A549 (cell line): ENCODE measurements at regions not wholly inside any gene's neighbourhood (a gene's known extent, or its start where the extent isn't known, plus 50 kb on each side); places are given as distances from the start of the nearest gene placed in this dataset.
A peak's percentile ranks its signal among the peaks of the same experiment; 100 is the strongest.

ENCODE experiments used
- ATAC-seq, 2 experiments: fragments of 200-7000 bp in 1 of 2; fragments of >200 bp in 1 of 2; cut with Nextera tagmentation in 1 of 2; cut with Tn5 transposase in 1 of 2; 3 replicates each; pipeline versions ENCODE4 v1.8.0 to v1.9.1; 2018 to 2020; ENCODE audit warnings: mild to moderate bottlenecking in 1 of 2, moderate library complexity in 1 of 2
- CTCF ChIA-PET: fragments of 300-600 bp; sonication (Branson Sonifier 250); formaldehyde crosslinking; extraction: SDS; loops from one replicate; lab custom pipeline; 2021; ENCODE audit warnings: antibody characterized with exemption, inconsistent platforms; lab: Yijun Ruan, JAX
- POLR2A ChIA-PET: fragments of 350-600 bp; formaldehyde crosslinking; extraction: SDS; loops from one replicate; lab custom pipeline; 2021; ENCODE audit warnings: antibody characterized with exemption, inconsistent platforms; lab: Yijun Ruan, JAX
- DNase-seq, 2 experiments: peaks; one replicate each; pipeline versions ENCODE4 v3.0.0 to v3.0.0-alpha.2; 2011 to 2016; ENCODE audit warnings: low read depth in 1 of 2, low spot score in 1 of 2
- FAIRE-seq: peaks from 2 replicates; lab custom pipeline; 2011; peaks lifted over from hg19 to GRCh38; lab: Jason Lieb, UNC
- H3K27ac ChIP-seq, 2 experiments: fragments of >200 bp; sonication (Bioruptor Twin); formaldehyde crosslinking; 3 replicates each; pipeline ENCODE4 v1.5.1; 2016 to 2017
- H3K4me1 ChIP-seq: fragments of >200 bp; sonication (Bioruptor Twin); formaldehyde crosslinking; 3 replicates; pipeline ENCODE4 v1.6.1; 2016
- H3K4me2 ChIP-seq: fragments of >200 bp; sonication (Bioruptor Twin); formaldehyde crosslinking; 3 replicates; pipeline ENCODE4 v1.6.1; 2016
- H3K4me3 ChIP-seq: fragments of >200 bp; sonication (Bioruptor Twin); formaldehyde crosslinking; 3 replicates; pipeline ENCODE4 v1.5.1; 2016
- H3K9me3 ChIP-seq: fragments of >200 bp; sonication (Bioruptor Twin); formaldehyde crosslinking; 3 replicates; pipeline ENCODE4 v1.6.1; 2016
- ATOH8 ChIP-seq: fragments of 250-450 bp; sonication (Bioruptor Pico); IDR thresholded peaks from 2 replicates; pipeline ENCODE4 v1.5.0; 2020; ENCODE audit warnings: low read depth, mild to moderate bottlenecking, moderate library complexity
- EHF ChIP-seq: fragments of 250-450 bp; sonication (Bioruptor Pico); IDR thresholded peaks from 2 replicates; pipeline ENCODE4 v1.5.0; 2020; ENCODE audit warnings: mild to moderate bottlenecking
- EHMT2 ChIP-seq: fragments of 200-600 bp; sonication (generic); IDR thresholded peaks from 2 replicates; pipeline ENCODE4 v1.6.1; 2016; ENCODE audit warnings: antibody characterized with exemption, low read depth, mild to moderate bottlenecking, moderate library complexity
- ESRRA ChIP-seq: fragments of 150-350 bp; IDR thresholded peaks from 2 replicates; pipeline ENCODE4 v1.6.1; 2014; ENCODE audit warnings: mild to moderate bottlenecking, low read length, borderline replicate concordance
- GATA3 ChIP-seq: IDR thresholded peaks from 2 replicates; pipeline ENCODE4 v1.6.1; 2012; ENCODE audit warnings: borderline replicate concordance
- HEYL ChIP-seq: fragments of 250-450 bp; sonication (Bioruptor Pico); IDR thresholded peaks from 2 replicates; pipeline ENCODE4 v1.8.0; 2021; ENCODE audit warnings: mild to moderate bottlenecking, moderate library complexity
- HMGXB4 ChIP-seq: fragments of 250-450 bp; sonication (Bioruptor Pico); IDR thresholded peaks from 2 replicates; pipeline ENCODE4 v1.5.0; 2021; ENCODE audit warnings: mild to moderate bottlenecking, moderate library complexity, borderline replicate concordance
- HOXA7 ChIP-seq: fragments of 250-450 bp; sonication (Bioruptor Pico); IDR thresholded peaks from 2 replicates; pipeline ENCODE4 v1.5.0; 2020; ENCODE audit warnings: mild to moderate bottlenecking, moderate library complexity
- HOXB13 ChIP-seq: fragments of 250-450 bp; sonication (Bioruptor Pico); IDR thresholded peaks from 2 replicates; pipeline ENCODE4 v1.5.0; 2020; ENCODE audit warnings: low read depth, mild to moderate bottlenecking, moderate library complexity
- HOXB5 ChIP-seq: fragments of 250-450 bp; sonication (Bioruptor Pico); IDR thresholded peaks from 2 replicates; pipeline ENCODE4 v1.5.0; 2020; ENCODE audit warnings: mild to moderate bottlenecking, moderate library complexity
- JUN ChIP-seq, 2 experiments: fragments of >200 bp; sonication (Bioruptor Twin); formaldehyde crosslinking; IDR thresholded peaks; 2 replicates in 1 of 2; 3 replicates in 1 of 2; pipeline ENCODE4 v1.6.1; 2016 to 2017
- KDM5A ChIP-seq: fragments of 200-600 bp; sonication (generic); IDR thresholded peaks from 2 replicates; pipeline ENCODE4 v1.6.1; 2016; ENCODE audit warnings: antibody characterized with exemption, mild to moderate bottlenecking
- MAZ ChIP-seq: fragments of 150-350 bp; IDR thresholded peaks from 2 replicates; pipeline ENCODE4 v1.6.1; 2014; ENCODE audit warnings: antibody characterized with exemption, low read depth, low read length, borderline replicate concordance
- MYC ChIP-seq: IDR thresholded peaks from 2 replicates; pipeline ENCODE4 v1.6.1; 2012; ENCODE audit warnings: mild to moderate bottlenecking, inconsistent platforms, low read length, improper control_type of control experiment, borderline replicate concordance
- NFE2L2 ChIP-seq: fragments of 150-350 bp; conservative IDR thresholded peaks from 2 replicates; pipeline ENCODE4 v1.6.1; 2014; ENCODE audit warnings: low read length
- NPAS2 ChIP-seq: fragments of 250-450 bp; sonication (Bioruptor Pico); IDR thresholded peaks from 2 replicates; pipeline ENCODE4 v1.8.0; 2022; ENCODE audit warnings: mild to moderate bottlenecking, moderate library complexity, borderline replicate concordance
- POLR2A ChIP-seq: IDR thresholded peaks from 2 replicates; pipeline ENCODE4 v1.6.1; 2012; ENCODE audit warnings: mild to moderate bottlenecking, low read length
- POLR2AphosphoS2 ChIP-seq: conservative IDR thresholded peaks from 2 replicates; pipeline ENCODE4 v1.6.1; 2012; ENCODE audit warnings: low read length, improper control_type of control experiment, inconsistent platforms
- RAD21 ChIP-seq, 2 experiments: fragments of >200 bp in 1 of 2; sonication (Bioruptor Twin) in 1 of 2; formaldehyde crosslinking in 1 of 2; IDR thresholded peaks in 1 of 2; conservative IDR thresholded peaks in 1 of 2; 2 replicates in 1 of 2; 3 replicates in 1 of 2; pipeline ENCODE4 v1.6.1; 2012 to 2018; ENCODE audit warnings: inconsistent platforms in 1 of 2
- RARB ChIP-seq: fragments of 250-450 bp; sonication (Bioruptor Pico); IDR thresholded peaks from 2 replicates; pipeline ENCODE4 v1.8.0; 2021; ENCODE audit warnings: mild to moderate bottlenecking, moderate library complexity
- REST ChIP-seq: fragments of 200-600 bp; sonication (generic); IDR thresholded peaks from 2 replicates; pipeline ENCODE4 v1.6.1; 2016; ENCODE audit warnings: antibody characterized with exemption, mild to moderate bottlenecking, moderate library complexity
- SREBF2 ChIP-seq: fragments of 450-650 bp; IDR thresholded peaks from 2 replicates; pipeline ENCODE4 v1.6.1; 2014; ENCODE audit warnings: mild to moderate bottlenecking, moderate library complexity
- TFCP2L1 ChIP-seq: fragments of 250-450 bp; sonication (Bioruptor Pico); IDR thresholded peaks from 2 replicates; pipeline ENCODE4 v1.5.0; 2021; ENCODE audit warnings: mild to moderate bottlenecking
- ZFP36 ChIP-seq: fragments of 450-650 bp; IDR thresholded peaks from 2 replicates; pipeline ENCODE4 v1.6.1; 2014; ENCODE audit warnings: borderline replicate concordance; ENCODE audit not compliant: partially characterized antibody
- ZSCAN20 ChIP-seq: fragments of 250-450 bp; sonication (Bioruptor Pico); IDR thresholded peaks from 2 replicates; pipeline ENCODE4 v1.8.0; 2022; ENCODE audit warnings: mild to moderate bottlenecking, moderate library complexity
- WGBS: methylation state at CpG from one replicate; pipeline ENCODE4 v1.1.6; 2017; ENCODE audit errors: missing lambda C conversion rate; 5-methylcytosine and 5-hydroxymethylcytosine counted together
- TF ChIP-seq, protein P1 (sequence below): IDR thresholded peaks from 2 replicates; pipeline ENCODE4 v1.6.1; 2012; ENCODE audit warnings: low read depth, borderline replicate concordance

DNA sequence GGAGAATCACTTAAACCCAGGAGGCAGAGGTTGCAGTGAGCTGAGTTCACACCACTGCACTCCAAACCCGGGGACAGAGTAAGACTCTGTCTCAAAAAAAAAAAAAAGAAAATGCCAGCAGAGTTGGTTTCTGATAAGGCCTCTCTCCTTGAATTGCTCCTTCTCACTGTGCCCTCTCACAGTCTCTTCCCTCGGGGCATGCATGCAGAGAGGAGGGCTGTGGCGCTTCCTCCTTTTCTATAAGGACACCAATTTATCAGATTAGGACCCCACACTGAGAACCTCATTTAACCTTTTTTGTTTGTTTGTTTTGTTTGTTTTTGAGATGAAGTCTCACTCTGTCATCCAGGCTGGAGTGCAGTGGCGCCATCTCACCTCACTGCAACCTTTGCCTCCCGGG lies 110.5 kb downstream of the ZFP36L2 start:
- Histone ChIP-seq H3K9me3 (peaks cover 8% of the 10 kb centered on the region; the same call in 2 of the 3 replicates), H3K4me1 (peaks cover 8% of the 10 kb centered on the region), H3K4me3 (no peak overlapping the region), H3K4me2 (no peak overlapping the region)
- WGBS, result 76% methylated on average over 5 of the region's 5 CpGs
- CTCF ChIA-PET, result interaction anchor here (0.9 to 2.6 kb wide), 6 partner anchors 8 to 141 kb away, joined by 3 to 13 read pairs (median 4); no protein-coding TSS in a partner anchor
- POLR2A ChIA-PET, result no interaction called here
- no peak for TF ChIP-seq NFE2L2
- no peak for TF ChIP-seq ESRRA
- no peak for TF ChIP-seq NPAS2 (CRISPR knock-in tag)
- no peak for TF ChIP-seq HMGXB4
- no peak for TF ChIP-seq MAZ
- TF ChIP-seq SREBF2, result no peak
- TF ChIP-seq HOXB5 (CRISPR knock-in tag), result no peak
- no peak for TF ChIP-seq REST
- no peak for TF ChIP-seq RARB (CRISPR knock-in tag)
- TF ChIP-seq HOXB13 (CRISPR knock-in tag), result no peak
- no peak for TF ChIP-seq JUN (IDR thresholded peaks at IDR 0.05)
- TF ChIP-seq, all 56 proteins: peak for 0
- ATAC-seq (no peak), DNase-seq (no peak), FAIRE-seq (no peak)
- no peak overlapping the region for H3K27ac ChIP-seq

GRCh38 chr2:43114210-43114609 lies 112.2 kb downstream of the ZFP36L2 start:
- FAIRE-seq (no peak), DNase-seq (no peak), ATAC-seq (no peak)
- H3K4me3 ChIP-seq, result no peak overlapping the region
- peaks cover 2% of the 10 kb centered on the region; the same call in 2 of the 3 replicates for H3K9me3 ChIP-seq
- TF ChIP-seq MYC (no peak), HOXB13 (CRISPR knock-in tag) (no peak), EHMT2 (no peak), ATOH8 (CRISPR knock-in tag) (no peak), HOXA7 (CRISPR knock-in tag) (no peak), TFCP2L1 (CRISPR knock-in tag) (no peak), KDM5A (no peak), EHF (CRISPR knock-in tag) (no peak), ZSCAN20 (CRISPR knock-in tag) (no peak), POLR2A (no peak), JUN (IDR thresholded peaks at IDR 0.05) (no peak), GATA3 (no peak), ZFP36 (no peak), RAD21 (conservative IDR thresholded peaks at IDR 0.05 in 1 of 2, IDR thresholded peaks at IDR 0.05 in 1 of 2) (no peak), MAZ (no peak), HEYL (no peak), POLR2AphosphoS2 (no peak)
- TF ChIP-seq, protein P1, sequence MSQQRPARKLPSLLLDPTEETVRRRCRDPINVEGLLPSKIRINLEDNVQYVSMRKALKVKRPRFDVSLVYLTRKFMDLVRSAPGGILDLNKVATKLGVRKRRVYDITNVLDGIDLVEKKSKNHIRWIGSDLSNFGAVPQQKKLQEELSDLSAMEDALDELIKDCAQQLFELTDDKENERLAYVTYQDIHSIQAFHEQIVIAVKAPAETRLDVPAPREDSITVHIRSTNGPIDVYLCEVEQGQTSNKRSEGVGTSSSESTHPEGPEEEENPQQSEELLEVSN, result no peak
- CTCF ChIA-PET, result interaction anchor here (0.9 to 2.6 kb wide), 6 partner anchors 7 to 370 kb away, joined by 3 to 13 read pairs (median 3); no protein-coding TSS in a partner anchor
- no peak overlapping the region for H3K4me2 ChIP-seq
- H3K27ac ChIP-seq, result peak overlapping the region in 1 of 2 experiments; percentile 60; a peak in 1 of 6 replicates
- peaks cover 22% of the 10 kb centered on the region for H3K4me1 ChIP-seq
- POLR2A ChIA-PET, result interaction anchor here (1.0 kb wide), 1 partner anchor 72 kb away, joined by 3 read pairs; no protein-coding TSS in a partner anchor
